ENCODE measurements at regions not wholly inside any gene's neighbourhood (a gene's known extent, or its start where the extent isn't known, plus 50 kb on each side); places are given as distances from the start of the nearest gene placed in this dataset.

DNA sequence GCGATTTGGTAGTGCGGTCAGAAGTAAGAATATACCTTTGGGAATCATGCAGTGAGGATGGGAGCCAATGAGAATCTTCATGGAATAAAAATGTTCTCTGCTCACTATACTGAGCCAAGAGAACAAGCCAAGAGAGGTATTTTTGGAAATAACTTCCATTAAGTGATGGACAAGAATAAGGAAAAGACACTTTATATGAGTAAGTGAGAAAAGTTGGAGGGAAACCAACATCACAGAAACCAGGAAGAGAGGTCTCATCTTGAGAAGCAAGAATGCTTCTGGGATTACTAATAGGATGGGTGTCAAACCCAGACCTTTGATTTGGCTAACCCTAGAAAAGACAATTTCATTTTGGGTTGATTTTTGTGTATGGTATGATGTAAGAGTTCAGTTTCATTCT lies 181.2 kb upstream of the JAG1 start:
- Histone ChIP-seq H3K27me3 (replicated peaks; ENCODE audit: control insufficient read depth, insufficient read depth, low read length) (no peaks in the 10 kb centered on the region), H3K36me3 (ENCODE audit: control insufficient read depth, insufficient read depth, low read length) (no peaks in the 10 kb centered on the region), H3K4me3 (replicated peaks; ENCODE audit: low read depth, low read length) (no peak overlapping the region)
- DNase-seq (ENCODE audit: extremely low read depth, insufficient read length) = no peak
- no peak for TF ChIP-seq CTCF (IDR thresholded peaks at IDR 0.05; ENCODE audit: insufficient read depth, low read length, poor library complexity, severe bottlenecking)

DNA sequence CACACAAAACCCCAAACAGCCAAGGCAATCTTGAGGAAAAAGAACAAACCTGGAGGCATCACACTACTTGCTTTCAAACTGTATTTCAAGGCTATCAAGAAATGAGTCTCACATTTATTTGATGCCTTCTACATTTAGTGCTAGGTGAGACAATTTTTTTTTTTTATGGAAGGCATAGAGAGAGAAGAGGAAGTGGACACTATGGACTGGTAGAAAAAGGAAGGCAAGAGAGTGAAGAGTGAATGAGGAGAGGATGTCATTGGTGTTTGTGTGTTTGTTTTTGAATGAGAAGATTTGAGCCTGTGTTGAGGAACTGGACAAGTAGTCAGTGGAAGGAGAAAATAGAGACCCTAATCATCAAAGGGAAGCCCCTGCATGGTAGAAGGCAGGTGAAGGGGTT lies 182.0 kb upstream of the JAG1 start:
- no peaks in the 10 kb centered on the region for H3K27me3 ChIP-seq (replicated peaks; ENCODE audit: control insufficient read depth, insufficient read depth, low read length)
- H3K36me3 ChIP-seq (ENCODE audit: control insufficient read depth, insufficient read depth, low read length) = no peaks in the 10 kb centered on the region
- no peak for TF ChIP-seq CTCF (IDR thresholded peaks at IDR 0.05; ENCODE audit: insufficient read depth, low read length, poor library complexity, severe bottlenecking)
- no peak overlapping the region for H3K4me3 ChIP-seq (replicated peaks; ENCODE audit: low read depth, low read length)
- DNase-seq (ENCODE audit: extremely low read depth, insufficient read length) = no peak

GRCh38 chr20:10856237-10857015 lies 182.6 kb upstream of the JAG1 start:
- Histone ChIP-seq H3K4me3 (replicated peaks; ENCODE audit: low read depth, low read length) (no peak overlapping the region), H3K27me3 (replicated peaks; ENCODE audit: control insufficient read depth, insufficient read depth, low read length) (no peaks in the 10 kb centered on the region)

GRCh38 chr20:10857352-10858070 lies 183.7 kb upstream of the JAG1 start:
- H3K27me3 ChIP-seq (replicated peaks; ENCODE audit: control insufficient read depth, insufficient read depth, low read length) = no peaks in the 10 kb centered on the region
- H3K36me3 ChIP-seq (ENCODE audit: control insufficient read depth, insufficient read depth, low read length) = no peaks in the 10 kb centered on the region
- H3K4me3 ChIP-seq (replicated peaks; ENCODE audit: low read depth, low read length) = no peak overlapping the region
- no peak for TF ChIP-seq CTCF (IDR thresholded peaks at IDR 0.05; ENCODE audit: insufficient read depth, low read length, poor library complexity, severe bottlenecking)
- DNase-seq (ENCODE audit: extremely low read depth, insufficient read length) = no peak

More at GRCh38 chr20:10856237-10857015, 182.6 kb upstream of the JAG1 start:
- TF ChIP-seq CTCF (IDR thresholded peaks at IDR 0.05; ENCODE audit: insufficient read depth, low read length, poor library complexity, severe bottlenecking) = no peak
- no peaks in the 10 kb centered on the region for H3K36me3 ChIP-seq (ENCODE audit: control insufficient read depth, insufficient read depth, low read length)
- no peak for DNase-seq (ENCODE audit: extremely low read depth, insufficient read length)

- H3K4me3 ChIP-seq (replicated peaks; ENCODE audit: low read depth, low read length) = no peak overlapping the region
- 0 out of 2 replicates have a peak, but pooled peaks cover 1% of the 10 kb centered on the region for H3K27me3 ChIP-seq (replicated peaks; ENCODE audit: control insufficient read depth, insufficient read depth, low read length)
- TF ChIP-seq CTCF (IDR thresholded peaks at IDR 0.05; ENCODE audit: insufficient read depth, low read length, poor library complexity, severe bottlenecking) = no peak
Measured at GRCh38 chr20:10861090-10861489, 187.3 kb upstream of the JAG1 start.

More at GRCh38 chr20:10861090-10861489, 187.3 kb upstream of the JAG1 start:
- no peak for DNase-seq (ENCODE audit: extremely low read depth, insufficient read length)
- H3K36me3 ChIP-seq (ENCODE audit: control insufficient read depth, insufficient read depth, low read length) = no peaks in the 10 kb centered on the region
